ENCODE measurements at regions not wholly inside any gene's neighbourhood (a gene's known extent, or its start where the extent isn't known, plus 50 kb on each side); places are given as distances from the start of the nearest gene placed in this dataset.

- H3K4me2 ChIP-seq, result peak overlapping the region; percentile 33
- ATAC-seq (no peak), DNase-seq (ENCODE audit: low spot score) (peak; percentile 38)
- H2AFZ ChIP-seq, result peak overlapping the region; percentile 95; the same call in 1 of the 2 replicates
- H3K27me3 Mint-ChIP-seq (ENCODE audit: insufficient read depth, low read depth, poor library complexity), result no peaks in the 10 kb centered on the region
- H3K4me1 ChIP-seq (ENCODE audit: insufficient read depth), result peaks cover 14% of the 10 kb centered on the region
- no peaks in the 10 kb centered on the region for H3K27me3 ChIP-seq (ENCODE audit: insufficient read depth)
- peaks cover 22% of the 10 kb centered on the region for H3K4me1 Mint-ChIP-seq
- no peak overlapping the region for H3K27ac ChIP-seq (ENCODE audit: low read depth)
- H4K20me1 ChIP-seq (replicated peaks; ENCODE audit: insufficient read depth), result no peaks in the 10 kb centered on the region
- H3K9me2 ChIP-seq (ENCODE audit: insufficient read depth), result no peaks in the 10 kb centered on the region
- TF ChIP-seq STAT1 (IDR thresholded peaks at IDR 0.05; ENCODE audit: unreplicated experiment) (no peak), JUNB (IDR thresholded peaks at IDR 0.05; ENCODE audit: unreplicated experiment) (no peak), POLR2AphosphoS5 (IDR thresholded peaks at IDR 0.05; ENCODE audit: low read depth) (no peak), ZNF331 (CRISPR knock-in tag; IDR thresholded peaks at IDR 0.05; ENCODE audit: low read depth) (no peak), EZH2phosphoT487 (IDR thresholded peaks at IDR 0.05; ENCODE audit: unreplicated experiment) (no peak), REST (IDR thresholded peaks at IDR 0.05; ENCODE audit: unreplicated experiment) (no peak), ZNF114 (CRISPR knock-in tag; IDR thresholded peaks at IDR 0.05) (no peak), ETS1 (IDR thresholded peaks at IDR 0.05) (no peak), NANOG (IDR thresholded peaks at IDR 0.05; ENCODE audit: borderline replicate concordance) (no peak), CREB1 (CRISPR knock-in tag; IDR thresholded peaks at IDR 0.05; ENCODE audit: low read depth) (no peak), CTCF (conservative IDR thresholded peaks at IDR 0.05; ENCODE audit: low read depth in 2 of 2) (no peak), EZH2 (IDR thresholded peaks at IDR 0.05; ENCODE audit: low read depth, unreplicated experiment) (no peak), ZNF462 (CRISPR knock-in tag; IDR thresholded peaks at IDR 0.05) (no peak)
- no peaks in the 10 kb centered on the region for H3F3A ChIP-seq (replicated peaks; ENCODE audit: low read depth)
- no peaks in the 10 kb centered on the region; the same call in 2 of the 3 replicates for H3K9me3 Mint-ChIP-seq
- no peaks in the 10 kb centered on the region for H3K36me3 ChIP-seq (ENCODE audit: insufficient read depth)
- H3K4me3 Mint-ChIP-seq, result no peak overlapping the region
- no peak overlapping the region for H3K4me3 ChIP-seq
- no peaks in the 10 kb centered on the region for H3K36me3 Mint-ChIP-seq (ENCODE audit: low read depth)
- H3K79me2 ChIP-seq (replicated peaks; ENCODE audit: insufficient read depth), result no peaks in the 10 kb centered on the region
- peak overlapping the region; percentile 35; the same call in 1 of the 2 replicates for H3K27ac Mint-ChIP-seq
Observed at GRCh38 chr16:20243731-20244281, 83.5 kb downstream of the GP2 start.

Measured in GM23338 (cell line).